Stimulated activated CD4-positive, alpha-beta T cell treated with anti-CD3 and anti-CD28 coated beads, TNF-alpha, amount 100 ng/mL, for 1 hour (primary cell): ENCODE measurements at regions not wholly inside any gene's neighbourhood (a gene's known extent, or its start where the extent isn't known, plus 50 kb on each side); places are given as distances from the start of the nearest gene placed in this dataset.
"Not testable (repeated sequence)": the region's sequence is repeated elsewhere in the genome, so short reads cannot be mapped to it uniquely, and the experiment has no call there.

Source experiments
- DNase-seq, 3 donors: peaks; one replicate each; pipeline ENCODE4 v3.0.0-alpha.2; 2020; ENCODE audit warnings: low read depth in 3 of 3, low spot score in 1 of 3

- DNase-seq: no peak
Measured at GRCh38 chr4:138113819-138114400, 128.2 kb downstream of the SLC7A11 start.

- not testable (repeated sequence) for DNase-seq
Measured at GRCh38 chr4:138112890-138113289, 129.3 kb downstream of the SLC7A11 start.

- DNase-seq: no peak
Measured at GRCh38 chr4:138112389-138112788, 129.8 kb downstream of the SLC7A11 start.

GRCh38 chr4:138111462-138112000, 130.6 kb downstream of the SLC7A11 start:
- DNase-seq: no peak

- DNase-seq: no peak
Measured at GRCh38 chr4:138110815-138111214, 131.3 kb downstream of the SLC7A11 start.

GRCh38 chr4:138107023-138107422, 135.1 kb downstream of the SLC7A11 start:
- no peak for DNase-seq

GRCh38 chr4:138105331-138105730, 136.8 kb downstream of the SLC7A11 start:
- DNase-seq: no peak

GRCh38 chr4:138104284-138104680, 137.9 kb downstream of the SLC7A11 start:
- no peak for DNase-seq

- DNase-seq: no peak
Measured at GRCh38 chr4:138103597-138104283, 138.4 kb downstream of the SLC7A11 start.

- no peak for DNase-seq
Measured at GRCh38 chr4:138099385-138099784, 142.8 kb downstream of the SLC7A11 start.

- no peak for DNase-seq
Measured at GRCh38 chr4:138097912-138098600, 144.1 kb downstream of the SLC7A11 start.

- no peak for DNase-seq
Measured at GRCh38 chr4:138096384-138097062, 145.6 kb downstream of the SLC7A11 start.

GRCh38 chr4:138095378-138095777, 146.8 kb downstream of the SLC7A11 start:
- DNase-seq: no peak

- no peak for DNase-seq
Measured at GRCh38 chr4:138092060-138092459, 150.1 kb downstream of the SLC7A11 start.

GRCh38 chr4:138090918-138091676, 151.1 kb downstream of the SLC7A11 start:
- no peak for DNase-seq

- DNase-seq: peak in 1 of 3 donors; percentile 2
Measured at GRCh38 chr4:138090150-138090917, 151.8 kb downstream of the SLC7A11 start.

- DNase-seq: no peak
Measured at GRCh38 chr4:138088449-138089208, 153.5 kb downstream of the SLC7A11 start.

- DNase-seq: no peak
Measured at GRCh38 chr4:138087066-138087719, 155.0 kb downstream of the SLC7A11 start.

GRCh38 chr4:138086611-138087041, 155.5 kb downstream of the SLC7A11 start:
- DNase-seq: no peak
